ENCODE measurements at regions not wholly inside any gene's neighbourhood (a gene's known extent, or its start where the extent isn't known, plus 50 kb on each side); places are given as distances from the start of the nearest gene placed in this dataset.
"Not testable (repeated sequence)": the region's sequence is repeated elsewhere in the genome, so short reads cannot be mapped to it uniquely, and the experiment has no call there.

- DNase-seq (ENCODE audit: low read depth, low spot score); H3K27ac ChIP-seq: not testable (repeated sequence)
These were observed 181.6 kb downstream of the ADRA2C start for GRCh38 chr4:3947761-3948160.

GRCh38 chr4:3948210-3948609 lies 182.0 kb downstream of the ADRA2C start:
- H3K27ac ChIP-seq; DNase-seq (ENCODE audit: low read depth, low spot score): not testable (repeated sequence)

GRCh38 chr4:3949916-3950315 lies 183.7 kb downstream of the ADRA2C start:
- not testable (repeated sequence) for H3K27ac ChIP-seq; DNase-seq (ENCODE audit: low read depth, low spot score)

GRCh38 chr4:3952443-3953139 lies 186.4 kb downstream of the ADRA2C start:
- not testable (repeated sequence) for DNase-seq (ENCODE audit: low read depth, low spot score)
- H3K27ac ChIP-seq = peak overlapping the region; percentile 87

- DNase-seq (ENCODE audit: low read depth, low spot score) = not testable (repeated sequence)
These were observed 186.9 kb downstream of the ADRA2C start for GRCh38 chr4:3953140-3953489.

GRCh38 chr4:3954540-3955320 lies 188.5 kb downstream of the ADRA2C start:
- DNase-seq (ENCODE audit: low read depth, low spot score) = peak; percentile 93
- H3K27ac ChIP-seq = peak overlapping the region; percentile 87

More at GRCh38 chr4:3953140-3953489, 186.9 kb downstream of the ADRA2C start:
- H3K27ac ChIP-seq = peak overlapping the region; percentile 87

GRCh38 chr4:3955321-3956164 lies 189.4 kb downstream of the ADRA2C start:
- H3K27ac ChIP-seq = peak overlapping the region; percentile 87
- DNase-seq (ENCODE audit: low read depth, low spot score) = peak; percentile 94

- not testable (repeated sequence) for H3K27ac ChIP-seq; DNase-seq (ENCODE audit: low read depth, low spot score)
These were observed 190.1 kb downstream of the ADRA2C start for GRCh38 chr4:3956165-3956867.

GRCh38 chr4:3961091-3961672 lies 195.0 kb downstream of the ADRA2C start:
- not testable (repeated sequence) for DNase-seq (ENCODE audit: low read depth, low spot score); H3K27ac ChIP-seq

GRCh38 chr4:3964572-3965278 lies 198.5 kb downstream of the ADRA2C start:
- not testable (repeated sequence) for H3K27ac ChIP-seq; DNase-seq (ENCODE audit: low read depth, low spot score)

GRCh38 chr4:3967204-3967603 lies 201.0 kb downstream of the ADRA2C start:
- not testable (repeated sequence) for H3K27ac ChIP-seq; DNase-seq (ENCODE audit: low read depth, low spot score)

GRCh38 chr4:3972626-3973025 lies 206.4 kb downstream of the ADRA2C start:
- H3K27ac ChIP-seq; DNase-seq (ENCODE audit: low read depth, low spot score): not testable (repeated sequence)

GRCh38 chr4:3973581-3974200 lies 207.5 kb downstream of the ADRA2C start:
- not testable (repeated sequence) for DNase-seq (ENCODE audit: low read depth, low spot score); H3K27ac ChIP-seq

- not testable (repeated sequence) for DNase-seq (ENCODE audit: low read depth, low spot score)
These were observed 217.4 kb downstream of the ADRA2C start for GRCh38 chr4:3983518-3984125.

GRCh38 chr4:3984796-3985195 lies 218.6 kb downstream of the ADRA2C start:
- DNase-seq (ENCODE audit: low read depth, low spot score); H3K27ac ChIP-seq: not testable (repeated sequence)

More at GRCh38 chr4:3983518-3984125, 217.4 kb downstream of the ADRA2C start:
- H3K27ac ChIP-seq = not testable (repeated sequence)

- not testable (repeated sequence) for H3K27ac ChIP-seq; DNase-seq (ENCODE audit: low read depth, low spot score)
These were observed 220.2 kb downstream of the ADRA2C start for GRCh38 chr4:3986412-3986811.

- not testable (repeated sequence) for H3K27ac ChIP-seq; DNase-seq (ENCODE audit: low read depth, low spot score)
These were observed 229.3 kb downstream of the OTOP1 start for GRCh38 chr4:3997386-3997785.

GRCh38 chr4:4004036-4004435 lies 222.7 kb downstream of the OTOP1 start:
- DNase-seq (ENCODE audit: low read depth, low spot score) = not testable (repeated sequence)

More at GRCh38 chr4:4004036-4004435, 222.7 kb downstream of the OTOP1 start:
- not testable (repeated sequence) for H3K27ac ChIP-seq

All from epithelial cell of prostate (primary cell).